Colonic mucosa (tissue), 4 donors: ENCODE measurements at regions not wholly inside any gene's neighbourhood (a gene's known extent, or its start where the extent isn't known, plus 50 kb on each side); places are given as distances from the start of the nearest gene placed in this dataset.

ENCODE experiments used
- DNase-seq: peaks from one replicate; pipeline ENCODE4 v3.0.0-alpha.2; 2020
- H3K27ac ChIP-seq: fragments of 200-600 bp; one replicate; pipeline ENCODE4 v1.8.0; 2021
- H3K27me3 ChIP-seq: fragments of 200-600 bp; one replicate; pipeline ENCODE4 v1.8.0; 2021
- H3K36me3 ChIP-seq: fragments of 200-600 bp; one replicate; pipeline ENCODE4 v1.8.0; 2021
- H3K4me1 ChIP-seq: fragments of 200-600 bp; one replicate; pipeline ENCODE4 v1.8.0; 2021; ENCODE audit warnings: mild to moderate bottlenecking
- H3K4me3 ChIP-seq: fragments of 200-600 bp; one replicate; pipeline ENCODE4 v1.8.0; 2021
- H3K9ac ChIP-seq, 2 donors: one replicate each; pipeline ENCODE4 v1.7.0; 2013; ENCODE audit warnings: control low read depth in 2 of 2, low read depth in 2 of 2, low read length in 2 of 2
- H3K9me3 ChIP-seq: fragments of 200-600 bp; one replicate; pipeline ENCODE4 v1.8.0; 2021
- CTCF ChIP-seq: fragments of 200-600 bp; IDR thresholded peaks from one replicate; pipeline ENCODE4 v1.8.0; 2022; ENCODE audit warnings: antibody characterized with exemption, mild to moderate bottlenecking
- intact Hi-C: fragments of 100-400 bp; cut with DNase I; formaldehyde crosslinking; loops from one replicate; pipeline ENCODE4 v1.14.1; 2022
- donor health status: healthy.
- donor health status: DM: no; HTN: no; CAD: no.
- donor health status: DM: no; HTN: no; CAD: no.

- no peak for DNase-seq
- Histone ChIP-seq H3K27ac (no peak overlapping the region), H3K36me3 (no peaks in the 10 kb centered on the region), H3K27me3 (no peaks in the 10 kb centered on the region), H3K9ac (no peak overlapping the region), H3K4me1 (peaks cover 11% of the 10 kb centered on the region), H3K9me3 (no peaks in the 10 kb centered on the region), H3K4me3 (no peak overlapping the region)
- TF ChIP-seq CTCF = no peak
- intact Hi-C loops = no loop called here
These were observed 449.5 kb upstream of the ZMIZ1 start for GRCh38 chr10:78619115-78619851.

- peaks cover 11% of the 10 kb centered on the region for H3K4me1 ChIP-seq
These were observed 448.9 kb upstream of the ZMIZ1 start for GRCh38 chr10:78619896-78620295.

GRCh38 chr10:78620985-78621799 lies 447.6 kb upstream of the ZMIZ1 start:
- Histone ChIP-seq H3K27me3 (no peaks in the 10 kb centered on the region), H3K9ac (no peak overlapping the region), H3K4me3 (no peak overlapping the region), H3K36me3 (no peaks in the 10 kb centered on the region), H3K9me3 (no peaks in the 10 kb centered on the region), H3K4me1 (peaks cover 11% of the 10 kb centered on the region), H3K27ac (no peak overlapping the region)
- intact Hi-C loops = no loop called here
- no peak for TF ChIP-seq CTCF
- DNase-seq = no peak

More at GRCh38 chr10:78619896-78620295, 448.9 kb upstream of the ZMIZ1 start:
- H3K27ac ChIP-seq = no peak overlapping the region
- TF ChIP-seq CTCF = no peak
- no peaks in the 10 kb centered on the region for H3K27me3 ChIP-seq
- no peak overlapping the region for H3K4me3 ChIP-seq
- H3K9ac ChIP-seq = no peak overlapping the region
- no peak for DNase-seq
- no peaks in the 10 kb centered on the region for H3K9me3 ChIP-seq
- intact Hi-C loops = no loop called here
- no peaks in the 10 kb centered on the region for H3K36me3 ChIP-seq

GRCh38 chr10:78623578-78624215 lies 445.1 kb upstream of the ZMIZ1 start:
- Histone ChIP-seq H3K4me3 (no peak overlapping the region), H3K4me1 (no peaks in the 10 kb centered on the region), H3K36me3 (no peaks in the 10 kb centered on the region), H3K9ac (no peak overlapping the region), H3K27ac (peak overlapping the region; percentile 8), H3K9me3 (no peaks in the 10 kb centered on the region), H3K27me3 (no peaks in the 10 kb centered on the region)
- intact Hi-C loops = no loop called here
- DNase-seq = no peak
- TF ChIP-seq CTCF = no peak

- no peak overlapping the region for H3K27ac ChIP-seq
These were observed 444.0 kb upstream of the ZMIZ1 start for GRCh38 chr10:78624791-78625190.

More at GRCh38 chr10:78624791-78625190, 444.0 kb upstream of the ZMIZ1 start:
- no peaks in the 10 kb centered on the region for H3K9me3 ChIP-seq
- no peak for TF ChIP-seq CTCF
- H3K4me3 ChIP-seq = no peak overlapping the region
- H3K4me1 ChIP-seq = no peaks in the 10 kb centered on the region
- H3K27me3 ChIP-seq = no peaks in the 10 kb centered on the region
- no peak overlapping the region for H3K9ac ChIP-seq
- H3K36me3 ChIP-seq = no peaks in the 10 kb centered on the region
- no peak for DNase-seq
- intact Hi-C loops = no loop called here
